C4-2B (cell line): ENCODE measurements at regions not wholly inside any gene's neighbourhood (a gene's known extent, or its start where the extent isn't known, plus 50 kb on each side); places are given as distances from the start of the nearest gene placed in this dataset.

Experiments used
- ZFX ChIP-seq: fragments of 450-650 bp; IDR thresholded peaks from 2 replicates; pipeline ENCODE4 v1.6.1; 2017
- TF ChIP-seq, protein P1 (sequence below): fragments of 450-650 bp; conservative IDR thresholded peaks from 2 replicates; pipeline ENCODE4 v1.5.1; 2017; ENCODE audit warnings: mild to moderate bottlenecking

DNA sequence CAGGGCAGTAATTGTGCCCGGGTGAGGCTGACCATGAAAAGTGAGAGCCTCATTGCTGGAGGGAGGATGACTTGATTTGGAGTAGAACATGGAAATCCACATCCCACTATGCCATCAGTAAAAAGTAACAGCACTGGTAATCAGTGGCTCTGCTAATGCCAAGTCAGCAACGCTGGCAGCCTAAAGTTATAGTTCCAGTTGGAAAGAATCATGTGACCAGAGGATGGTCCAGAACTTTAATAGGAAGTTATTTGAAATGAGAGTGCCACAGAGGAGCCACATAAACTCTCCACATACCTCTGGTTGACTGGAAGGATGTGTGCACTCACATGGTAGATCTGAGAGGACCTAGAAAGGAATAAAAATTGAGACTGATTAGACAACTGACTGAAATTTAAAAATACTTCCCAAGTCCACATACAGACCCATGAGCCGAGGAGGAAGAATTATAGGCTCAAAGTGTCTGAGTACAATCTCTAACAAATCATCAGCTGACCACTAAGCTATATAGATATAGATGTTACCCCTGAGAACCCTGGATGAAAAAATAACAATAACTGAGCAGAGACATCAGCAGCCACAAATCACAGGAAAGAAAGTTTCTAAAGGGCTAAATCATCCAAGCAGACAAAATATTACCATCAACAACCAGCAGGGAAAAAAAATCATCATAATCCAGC, 346.8 kb downstream of the STK39 start:
- TF ChIP-seq, protein P1, sequence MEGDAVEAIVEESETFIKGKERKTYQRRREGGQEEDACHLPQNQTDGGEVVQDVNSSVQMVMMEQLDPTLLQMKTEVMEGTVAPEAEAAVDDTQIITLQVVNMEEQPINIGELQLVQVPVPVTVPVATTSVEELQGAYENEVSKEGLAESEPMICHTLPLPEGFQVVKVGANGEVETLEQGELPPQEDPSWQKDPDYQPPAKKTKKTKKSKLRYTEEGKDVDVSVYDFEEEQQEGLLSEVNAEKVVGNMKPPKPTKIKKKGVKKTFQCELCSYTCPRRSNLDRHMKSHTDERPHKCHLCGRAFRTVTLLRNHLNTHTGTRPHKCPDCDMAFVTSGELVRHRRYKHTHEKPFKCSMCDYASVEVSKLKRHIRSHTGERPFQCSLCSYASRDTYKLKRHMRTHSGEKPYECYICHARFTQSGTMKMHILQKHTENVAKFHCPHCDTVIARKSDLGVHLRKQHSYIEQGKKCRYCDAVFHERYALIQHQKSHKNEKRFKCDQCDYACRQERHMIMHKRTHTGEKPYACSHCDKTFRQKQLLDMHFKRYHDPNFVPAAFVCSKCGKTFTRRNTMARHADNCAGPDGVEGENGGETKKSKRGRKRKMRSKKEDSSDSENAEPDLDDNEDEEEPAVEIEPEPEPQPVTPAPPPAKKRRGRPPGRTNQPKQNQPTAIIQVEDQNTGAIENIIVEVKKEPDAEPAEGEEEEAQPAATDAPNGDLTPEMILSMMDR: no peak
- no peak for TF ChIP-seq ZFX
